ENCODE measurements at regions not wholly inside any gene's neighbourhood (a gene's known extent, or its start where the extent isn't known, plus 50 kb on each side); places are given as distances from the start of the nearest gene placed in this dataset.
"Not testable (repeated sequence)": the region's sequence is repeated elsewhere in the genome, so short reads cannot be mapped to it uniquely, and the experiment has no call there.

DNA sequence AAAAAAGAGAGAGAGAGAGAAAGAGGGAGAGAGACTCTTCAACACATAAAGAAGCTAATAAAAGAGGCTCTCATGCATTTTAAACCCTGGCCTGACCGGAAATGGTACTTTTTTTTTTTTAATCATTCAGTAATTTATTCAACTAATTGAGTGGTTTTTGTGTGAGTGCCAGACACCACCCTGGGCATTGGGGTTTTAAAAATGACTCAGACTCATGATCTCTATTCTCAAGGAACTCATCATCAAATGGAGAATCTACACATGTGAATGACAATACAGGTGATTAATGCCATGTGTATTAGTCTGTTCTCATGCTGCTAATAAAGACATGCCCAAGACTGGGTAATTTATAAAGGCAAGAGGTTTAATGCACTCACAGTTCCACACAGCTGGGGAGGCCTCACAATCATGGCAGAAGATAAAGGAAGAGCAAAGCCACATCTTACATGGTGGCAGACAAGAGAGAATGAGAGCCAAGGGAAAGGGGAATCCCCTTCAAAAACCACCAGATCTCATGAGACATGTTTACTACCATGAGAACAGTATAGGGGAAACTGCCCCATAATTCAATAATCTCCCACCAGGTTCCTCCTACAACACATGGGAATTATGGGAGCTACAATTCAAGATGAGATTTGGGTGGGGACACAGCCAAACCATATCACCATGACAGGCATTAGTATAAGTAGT is 158.5 kb upstream of the AUTS2 start:
- no peak for DNase-seq

DNA sequence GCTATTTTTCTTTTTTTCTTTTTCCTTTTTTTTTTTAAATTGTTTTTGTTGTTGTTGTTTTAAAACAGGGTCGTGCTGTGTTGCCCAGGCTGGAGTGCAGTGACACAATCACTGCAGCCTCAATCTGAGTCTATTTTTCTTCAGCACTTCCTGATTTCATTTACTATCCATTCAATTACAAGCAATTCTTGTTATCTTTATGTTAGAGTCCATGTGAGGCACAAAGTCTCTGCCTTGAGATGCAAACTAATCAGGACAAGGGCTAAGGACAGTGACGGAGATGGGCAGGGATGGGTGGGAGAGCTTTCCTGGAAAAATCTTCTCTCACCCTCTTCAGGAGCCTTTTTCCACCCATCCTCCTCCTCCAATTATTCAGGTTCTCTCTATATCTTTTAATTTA is 157.3 kb upstream of the AUTS2 start:
- DNase-seq = no peak

DNA sequence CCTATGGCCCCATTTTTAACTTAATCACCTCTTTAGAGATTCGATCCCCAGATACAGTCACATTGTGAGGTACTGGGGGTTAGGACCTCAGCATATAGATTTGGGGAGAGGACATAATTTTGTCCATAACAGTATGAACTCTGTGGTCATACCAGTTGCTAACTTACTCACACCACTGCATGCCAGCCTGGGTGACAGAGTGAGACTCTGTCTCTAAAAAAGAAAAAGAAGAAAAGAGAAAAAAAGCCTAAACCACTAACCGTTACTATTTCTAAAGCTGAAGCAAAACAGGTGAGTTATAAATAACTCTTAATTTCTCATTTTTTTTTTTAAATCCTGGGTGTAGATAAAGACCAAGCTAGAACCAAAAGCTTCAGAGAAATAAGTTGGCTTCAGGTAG is 155.1 kb upstream of the AUTS2 start:
- no peak for DNase-seq

DNA sequence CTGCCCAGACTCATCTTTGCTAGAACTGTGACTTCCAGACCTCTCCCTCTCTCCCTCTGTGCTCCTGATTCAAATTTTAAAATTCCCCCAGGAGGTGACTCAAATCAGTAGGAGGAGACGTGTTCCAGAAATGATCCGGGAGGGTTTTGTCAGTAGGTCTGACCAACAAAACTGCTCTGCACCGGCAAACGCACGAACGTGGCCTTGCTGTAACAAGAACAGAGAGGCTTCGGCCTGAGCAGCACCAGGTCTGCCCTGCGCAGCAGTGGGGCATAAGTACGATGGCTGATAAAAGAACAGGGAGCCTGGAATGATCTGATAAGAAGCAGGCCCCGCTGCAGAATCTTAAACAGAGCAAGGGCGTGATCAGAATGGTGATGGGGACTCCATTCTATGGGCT is 152.7 kb upstream of the AUTS2 start:
- no peak for DNase-seq

- not testable (repeated sequence) for DNase-seq
These were observed 152.1 kb upstream of the AUTS2 start for GRCh38 chr7:69446213-69446612.

DNA sequence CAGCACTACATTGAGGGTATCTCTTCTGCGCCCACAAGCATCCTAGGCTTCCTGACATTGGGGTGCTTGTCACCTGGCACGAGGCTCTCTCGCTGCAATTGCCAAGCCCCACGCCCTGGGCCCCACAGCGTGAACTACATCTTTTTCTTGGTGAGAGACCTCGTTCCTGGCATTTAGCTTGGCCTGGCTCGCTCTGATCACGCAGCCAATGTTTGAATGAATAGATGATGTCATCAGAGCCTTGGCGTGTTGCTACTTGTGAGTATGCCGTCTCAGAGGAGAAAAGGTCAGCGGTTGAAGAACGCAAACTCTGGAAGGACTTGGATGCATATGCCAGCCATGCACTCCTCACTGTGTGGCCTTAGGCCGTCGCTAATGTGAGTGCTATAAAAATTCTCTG is 150.2 kb upstream of the AUTS2 start:
- DNase-seq = no peak

GRCh38 chr7:69450456-69450855 is 147.8 kb upstream of the AUTS2 start:
- DNase-seq = no peak

- no peak for DNase-seq
These were observed 146.6 kb upstream of the AUTS2 start for GRCh38 chr7:69451715-69452114.

DNA sequence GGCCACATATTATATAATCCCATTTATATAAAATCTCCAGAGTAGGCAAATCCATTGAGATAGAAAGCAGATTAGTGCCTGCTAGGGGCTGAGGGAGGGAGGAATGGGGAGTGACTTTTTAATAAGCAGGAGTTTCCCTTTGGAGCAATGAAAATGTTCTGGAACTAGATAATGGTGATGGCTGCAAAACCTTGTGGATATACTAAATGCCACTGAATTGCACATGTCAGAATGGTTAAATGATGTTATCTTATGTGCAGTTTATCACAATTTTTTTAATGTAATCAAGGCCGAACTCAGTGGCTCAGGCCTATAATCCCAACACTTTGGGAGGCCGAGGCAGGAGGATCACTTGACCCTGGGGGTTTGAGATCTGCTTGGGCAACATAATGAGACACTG is 145.5 kb upstream of the AUTS2 start:
- no peak for DNase-seq

- DNase-seq = no peak
These were observed 140.4 kb upstream of the AUTS2 start for GRCh38 chr7:69457595-69458504.

- no peak for DNase-seq
These were observed 134.2 kb upstream of the AUTS2 start for GRCh38 chr7:69464035-69464434.

GRCh38 chr7:69465262-69465661 is 133.0 kb upstream of the AUTS2 start:
- DNase-seq = no peak

GRCh38 chr7:69467826-69468225 is 130.4 kb upstream of the AUTS2 start:
- no peak for DNase-seq

- DNase-seq = no peak
These were observed 121.9 kb upstream of the AUTS2 start for GRCh38 chr7:69476416-69476815.

DNA sequence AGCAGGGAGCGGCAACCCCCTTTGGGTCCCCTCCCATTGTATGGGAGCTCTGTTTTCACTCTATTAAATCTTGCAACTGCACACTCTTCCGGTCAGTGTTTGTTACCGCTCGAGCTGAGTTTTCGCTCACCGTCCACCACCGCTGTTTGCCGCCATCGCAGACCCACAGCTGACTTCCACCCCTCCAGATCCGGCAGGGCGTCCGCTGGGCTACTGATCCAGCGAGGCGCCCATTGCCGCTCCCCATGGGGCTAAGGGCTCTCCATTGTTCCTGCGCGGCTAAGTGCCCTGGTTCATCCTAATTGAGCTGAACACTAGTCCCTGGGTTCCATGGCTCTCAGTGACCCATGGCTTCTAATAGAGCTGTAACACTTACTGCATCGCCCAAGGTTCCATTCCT is 115.6 kb upstream of the AUTS2 start:
- no peak for DNase-seq

DNA sequence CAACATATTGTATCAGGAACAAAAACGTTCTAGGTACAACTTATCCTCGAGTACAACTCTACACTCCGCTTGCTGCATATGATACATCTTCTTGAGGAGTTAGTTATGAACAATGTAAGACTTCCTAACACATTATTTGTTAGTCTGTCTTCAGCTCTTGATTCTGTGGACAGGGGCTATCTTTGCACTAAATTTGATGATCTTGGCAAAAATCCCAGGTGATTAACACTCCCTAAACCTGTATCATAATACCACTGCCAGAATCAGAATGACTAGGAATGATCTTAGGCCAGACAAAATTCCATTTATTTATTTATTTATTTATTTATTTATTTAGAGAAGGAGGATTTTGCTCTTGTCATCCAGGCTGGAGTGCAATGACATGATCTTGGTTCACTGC is 108.7 kb upstream of the AUTS2 start:
- no peak for DNase-seq

DNA sequence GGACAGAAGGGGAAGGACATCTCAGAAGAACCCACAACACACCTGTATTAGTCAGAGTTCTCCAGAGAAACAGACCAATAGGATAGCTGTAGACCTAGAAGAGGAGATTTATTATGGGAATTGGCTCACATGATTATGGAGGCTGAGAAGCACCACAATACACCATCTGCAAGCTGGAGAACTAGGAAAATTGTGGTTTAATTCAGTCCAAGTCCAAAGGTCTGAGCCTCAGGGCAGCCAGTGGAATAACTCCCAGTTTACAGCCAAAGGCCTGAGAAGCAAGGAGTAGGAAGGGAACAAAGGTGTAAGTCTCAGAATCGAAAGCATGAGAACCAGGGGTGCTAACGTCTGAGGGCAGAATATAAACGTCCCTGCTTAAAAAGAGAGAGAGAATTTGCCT is 99.6 kb upstream of the AUTS2 start:
- no peak for DNase-seq

DNA sequence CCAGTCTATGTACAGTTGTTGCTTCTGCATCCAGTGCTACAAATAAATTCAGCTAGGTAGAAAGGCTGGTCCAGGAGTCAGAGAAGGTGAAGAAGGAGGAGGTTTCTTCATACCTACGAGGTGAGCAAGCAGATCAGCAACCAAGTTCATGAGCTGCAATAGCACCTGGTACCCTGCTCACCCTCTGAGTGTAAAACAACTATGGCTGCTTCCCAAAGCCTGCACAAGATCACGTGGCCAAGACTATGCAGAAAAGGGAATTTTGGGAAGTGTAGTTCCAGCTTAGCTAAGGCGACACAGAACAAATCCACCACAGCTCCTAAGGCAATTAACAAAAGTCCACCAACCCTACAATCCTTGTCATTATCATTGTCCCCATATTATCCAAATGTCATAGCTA is 95.9 kb upstream of the AUTS2 start:
- DNase-seq = no peak

DNA sequence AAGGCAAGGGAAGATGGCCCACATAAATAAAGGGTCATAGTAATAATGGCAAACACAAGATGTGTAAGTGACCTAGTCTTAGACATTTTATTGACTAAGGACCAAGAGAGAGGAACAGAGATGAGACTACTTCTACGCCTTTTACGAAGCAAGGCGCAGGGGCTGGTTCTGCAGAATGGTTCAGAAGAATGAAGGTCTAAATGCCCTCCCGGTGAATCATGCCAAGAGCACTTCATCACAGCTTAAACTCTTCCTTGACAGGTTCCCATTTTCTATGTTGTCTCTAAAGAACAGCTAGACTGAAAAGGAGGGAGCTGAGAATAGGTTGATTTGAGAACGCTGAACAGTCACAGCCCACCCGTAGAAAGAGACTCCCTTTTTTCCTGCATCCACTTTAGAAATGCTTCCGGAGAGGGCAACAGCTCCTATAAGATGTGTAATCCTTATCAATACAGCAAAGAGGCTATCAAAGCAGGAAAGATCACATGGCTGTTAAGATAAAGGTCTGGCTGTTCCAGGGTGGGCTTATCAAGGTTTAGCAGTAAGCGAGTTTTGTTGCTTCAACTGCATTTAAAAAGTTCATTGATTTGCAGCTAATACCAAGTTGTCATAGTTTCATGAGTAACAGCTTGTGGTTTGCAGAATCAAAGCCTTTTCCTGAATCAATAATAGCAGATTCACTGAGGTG is 93.4 kb upstream of the AUTS2 start:
- DNase-seq = no peak

- DNase-seq = no peak
These were observed 89.5 kb upstream of the AUTS2 start for GRCh38 chr7:69508736-69509135.

GRCh38 chr7:69510114-69510513 is 88.2 kb upstream of the AUTS2 start:
- DNase-seq = no peak

DNA sequence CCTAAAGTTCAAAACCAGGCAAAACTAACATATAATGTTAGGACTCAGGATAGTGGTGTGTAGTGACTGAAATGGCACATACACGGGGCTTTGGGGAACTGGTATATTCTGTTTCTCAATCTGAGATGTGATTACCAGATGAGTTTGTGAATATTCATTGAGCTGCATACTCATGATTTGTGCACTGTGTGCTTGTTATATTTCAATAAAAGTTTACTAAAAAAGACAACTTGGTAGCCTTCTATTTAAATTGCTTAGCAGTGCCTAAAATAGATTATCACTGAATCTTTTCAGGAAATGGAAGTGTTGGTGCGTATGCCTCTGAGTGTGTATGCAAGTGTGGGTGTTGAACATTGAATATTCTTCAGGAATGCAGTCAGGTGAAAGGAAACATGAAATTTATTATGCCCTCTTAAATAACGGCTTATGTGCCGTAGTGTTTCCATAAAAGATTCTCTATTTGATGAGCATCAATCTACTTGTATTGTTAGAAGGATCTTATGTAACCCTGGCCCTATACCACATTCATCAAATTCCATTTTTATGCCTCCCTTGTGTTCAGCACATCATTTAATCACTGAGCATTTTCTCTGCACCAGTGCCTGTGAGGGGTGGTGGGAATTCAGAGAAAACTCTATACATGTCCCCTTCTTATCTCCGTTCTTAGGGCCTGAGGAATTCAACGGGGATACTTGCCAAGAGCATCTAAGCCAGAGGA is 82.6 kb upstream of the AUTS2 start:
- no peak for DNase-seq

- DNase-seq = no peak
These were observed 81.9 kb upstream of the AUTS2 start for GRCh38 chr7:69516238-69516820.
